HepG2 (cell line): ENCODE measurements at regions not wholly inside any gene's neighbourhood (a gene's known extent, or its start where the extent isn't known, plus 50 kb on each side); places are given as distances from the start of the nearest gene placed in this dataset.

Experiments used
- ATAC-seq: fragments of 200-7000 bp; cut with Tn5 transposase; 3 replicates; pipeline ENCODE4 v1.9.1; 2020; ENCODE audit warnings: mild to moderate bottlenecking, moderate library complexity
- BruUV-seq: library from RNA; stranded (reverse); fragments of 400-500 nt; replicated peaks from 2 replicates; lab custom pipeline; 2021; lab: Mats Ljungman, UMichigan
- CTCF ChIA-PET: fragments of 300-600 bp; formaldehyde crosslinking; extraction: SDS; loops from one replicate; lab custom pipeline; 2021; ENCODE audit warnings: low total read pairs, inconsistent platforms, low intra/inter-chr PET ratio; lab: Yijun Ruan, JAX
- POLR2A ChIA-PET: fragments of 350-600 bp; sonication (Branson Sonifier 250); formaldehyde crosslinking; loops from one replicate; lab custom pipeline; 2020; ENCODE audit warnings: antibody characterized with exemption, inconsistent platforms; lab: Yijun Ruan, JAX
- DNase-seq: peaks from one replicate; pipeline ENCODE4 v3.0.0-alpha.2; 2015; ENCODE audit warnings: low spot score
- FAIRE-seq: peaks from 3 replicates; lab custom pipeline; 2011; peaks lifted over from hg19 to GRCh38; lab: Jason Lieb, UNC
- H2AFZ ChIP-seq: one replicate; pipeline ENCODE4 v1.6.1; 2011; ENCODE audit warnings: low read length, inconsistent platforms
- H3K27ac ChIP-seq: fragments of 300-600 bp; 3 replicates; pipeline ENCODE4 v1.8.0; 2011; ENCODE audit warnings: mixed run types, mild to moderate bottlenecking, mixed read lengths, low read length, inconsistent platforms; ENCODE audit not compliant: insufficient read depth; ENCODE audit errors: extremely low read length
- H3K27me3 ChIP-seq, 2 experiments: fragments of 200-600 bp in 1 of 2; 2 replicates in 1 of 2; 3 replicates in 1 of 2; pipeline versions ENCODE4 v1.6.0 to v1.8.0; 2011; ENCODE audit warnings: low read length in 2 of 2, mild to moderate bottlenecking in 2 of 2, moderate library complexity in 2 of 2, inconsistent platforms in 1 of 2; ENCODE audit not compliant: insufficient read depth in 2 of 2, control insufficient read depth in 1 of 2
- H3K36me3 ChIP-seq, 2 experiments: fragments of 200-600 bp in 1 of 2; replicated peaks in 1 of 2; 2 replicates in 1 of 2; 3 replicates in 1 of 2; pipeline versions ENCODE4 v1.5.1 to v1.8.0; 2011; ENCODE audit warnings: low read length in 2 of 2, inconsistent platforms in 1 of 2; ENCODE audit not compliant: insufficient read depth in 2 of 2, control insufficient read depth in 1 of 2
- H3K4me1 ChIP-seq: 2 replicates; pipeline ENCODE4 v1.5.1; 2012; ENCODE audit warnings: low read length, inconsistent platforms; ENCODE audit not compliant: insufficient read depth
- H3K4me2 ChIP-seq: 2 replicates; pipeline ENCODE4 v1.6.0; 2011; ENCODE audit warnings: low read depth, low read length, inconsistent platforms
- H3K4me3 ChIP-seq, 3 experiments: fragments of 200-600 bp in 1 of 3; sonication (generic), shearing (Covaris generic) in 1 of 3; replicated peaks in 1 of 3; 2 replicates each; pipeline ENCODE4 v1.5.1; 2011 to 2016; ENCODE audit warnings: low read length in 3 of 3, inconsistent platforms in 2 of 3, low read depth in 2 of 3, mild to moderate bottlenecking in 2 of 3, control low read depth in 1 of 3, mixed read lengths in 1 of 3; ENCODE audit not compliant: insufficient read depth in 1 of 3
- H3K79me2 ChIP-seq: one replicate; pipeline ENCODE4 v1.6.1; 2011; ENCODE audit warnings: low read length, inconsistent platforms; ENCODE audit not compliant: insufficient read depth
- H3K9ac ChIP-seq: 2 replicates; pipeline ENCODE4 v1.6.0; 2011; ENCODE audit warnings: mild to moderate bottlenecking, low read depth, low read length, inconsistent platforms; ENCODE audit not compliant: insufficient read depth
- H3K9me3 ChIP-seq: 2 replicates; pipeline ENCODE4 v1.5.1; 2012; ENCODE audit warnings: mild to moderate bottlenecking, low read length
- H4K20me1 ChIP-seq: 2 replicates; pipeline ENCODE4 v1.6.0; 2011; ENCODE audit warnings: inconsistent platforms, mild to moderate bottlenecking, low read length, moderate library complexity; ENCODE audit not compliant: insufficient read depth
- BHLHE40 ChIP-seq: IDR thresholded peaks from 2 replicates; pipeline ENCODE4 v1.6.1; 2011; ENCODE audit warnings: low read length, improper control_type of control experiment
- FOSL2 ChIP-seq: sonication (generic); formaldehyde crosslinking; IDR thresholded peaks from 2 replicates; pipeline ENCODE4 v1.4.0; 2020; ENCODE audit warnings: missing genetic modification reagents
- GMEB2 ChIP-seq: IDR thresholded peaks from 2 replicates; pipeline ENCODE4 v1.6.1; 2016; ENCODE audit warnings: missing biosample characterization, missing genetic modification reagents, low read depth
- POLR2G ChIP-seq: fragments of 200-400 bp; formaldehyde crosslinking; IDR thresholded peaks from 2 replicates; pipeline ENCODE4 v1.6.1; 2018; ENCODE audit warnings: mild to moderate bottlenecking, low read depth, low read length, moderate library complexity
- RARA ChIP-seq: IDR thresholded peaks from 2 replicates; pipeline ENCODE4 v1.6.1; 2016; ENCODE audit warnings: missing genetic modification reagents, missing compliant biosample characterization
- WGBS: methylation state at CpG from one replicate; pipeline ENCODE4 v1.1.6; 2017; ENCODE audit warnings: low lambda C conversion rate; 5-methylcytosine and 5-hydroxymethylcytosine counted together
- in situ Hi-C: cut with HindIII; loops from 2 replicates; pipeline ENCODE4 v1.10.0; 2017; ENCODE audit warnings: low pct_unique_long_range_greater_than_20kb; ENCODE audit not compliant: extremely low pct_ligation_motif_present
- intact Hi-C: fragments of 100-400 bp; cut with micrococcal nuclease; formaldehyde crosslinking; loops from one replicate; pipeline ENCODE4 v1.10.0; 2022; ENCODE audit not compliant: unreplicated experiment

DNA sequence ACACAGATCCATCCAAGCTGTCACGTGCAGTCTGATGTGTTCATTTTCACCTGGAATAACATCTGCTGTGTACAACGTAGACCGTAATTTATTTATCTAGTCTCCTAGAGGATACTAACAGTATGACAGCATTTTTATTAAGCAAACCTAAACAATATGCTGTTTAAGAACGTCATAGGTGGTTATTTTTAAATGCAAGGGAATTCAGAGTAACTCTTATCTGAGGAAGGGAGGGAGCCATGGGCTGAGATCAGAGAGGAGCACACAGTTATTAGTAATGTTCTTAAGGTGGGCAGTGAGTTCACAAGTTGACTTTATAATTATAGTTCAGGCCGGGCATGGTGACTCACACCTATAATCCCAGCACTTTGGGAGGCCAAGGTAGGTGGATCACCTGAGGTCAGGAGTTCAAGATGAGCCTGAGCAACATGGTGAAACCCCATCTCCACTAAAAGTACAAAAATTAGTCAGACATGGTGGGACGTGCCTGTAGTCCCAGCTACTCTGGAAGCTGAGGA, 193.6 kb downstream of the UACA start:
- intact Hi-C loops (loop anchor here (1.0 kb wide), 2 partner anchors 68 to 243 kb away; no protein-coding TSS in a partner anchor), in situ Hi-C loops (loop anchor here (5.0 kb wide), 1 partner anchor 68 kb away; no protein-coding TSS in a partner anchor)
- TF ChIP-seq GMEB2 (CRISPR knock-in tag) (no peak), RARA (CRISPR knock-in tag) (peak; percentile 77), POLR2G (no peak), BHLHE40 (peak; percentile 40; the same call in 1 of the 2 replicates), FOSL2 (CRISPR knock-in tag) (peak; percentile 41; the same call in 1 of the 2 replicates)
- Histone ChIP-seq H4K20me1 (no peaks in the 10 kb centered on the region), H3K79me2 (no peaks in the 10 kb centered on the region), H2AFZ (no peak overlapping the region), H3K27me3 (no peaks in the 10 kb centered on the region), H3K9me3 (no peaks in the 10 kb centered on the region), H3K4me3 (no peak overlapping the region; a peak in 1 of 6 replicates), H3K27ac (no peak overlapping the region), H3K36me3 (no peaks in the 10 kb centered on the region), H3K9ac (no peak overlapping the region), H3K4me1 (peaks cover 10% of the 10 kb centered on the region), H3K4me2 (peak overlapping the region; percentile 62)
- FAIRE-seq (no peak), DNase-seq (peak; percentile 15), ATAC-seq (peak; percentile 71)
- ChIA-PET POLR2A (interaction anchor here (1.9 kb wide), 1 partner anchor 15 kb away, joined by 5 read pairs; no protein-coding TSS in a partner anchor), CTCF (interaction anchor here (0.8 to 2.7 kb wide), 4 partner anchors 15 to 153 kb away, joined by 3 to 21 read pairs (median 14); no protein-coding TSS in a partner anchor)
- 1% methylated on average over 6 of the region's 6 CpGs for WGBS
- BruUV-seq, result no TSS peak
